Activated CD4-positive, alpha-beta memory T cell treated with anti-CD3 and anti-CD28 coated beads, Interleukin-2, amount 10 ng/mL, durations not matched to agents 7 days and 5 days (primary cell): ENCODE measurements at regions not wholly inside any gene's neighbourhood (a gene's known extent, or its start where the extent isn't known, plus 50 kb on each side); places are given as distances from the start of the nearest gene placed in this dataset.

ENCODE experiments used
- CTCF ChIA-PET: fragments of 350-600 bp; sonication (Branson Sonifier 250); formaldehyde crosslinking; loops from one replicate; lab custom pipeline; 2021; ENCODE audit warnings: antibody characterized with exemption, inconsistent platforms; lab: Charles Lee
- POLR2A ChIA-PET: fragments of 350-600 bp; sonication (Branson Sonifier 250); formaldehyde crosslinking; loops from one replicate; lab custom pipeline; 2021; ENCODE audit warnings: antibody characterized with exemption; lab: Charles Lee
- DNase-seq: peaks from one replicate; pipeline ENCODE4 v3.0.0-alpha.2; 2020
- H3K27ac Mint-ChIP-seq: one replicate; pipeline ENCODE4 v1.8.0; 2021; ENCODE audit warnings: mild to moderate bottlenecking, mixed read lengths
- H3K27me3 Mint-ChIP-seq: one replicate; pipeline ENCODE4 v1.8.0; 2021; ENCODE audit warnings: mixed read lengths
- H3K36me3 Mint-ChIP-seq: one replicate; pipeline ENCODE4 v1.8.0; 2021; ENCODE audit warnings: low read depth, mixed read lengths
- H3K4me1 Mint-ChIP-seq: one replicate; pipeline ENCODE4 v1.8.0; 2021; ENCODE audit warnings: mixed read lengths
- H3K4me3 Mint-ChIP-seq: one replicate; pipeline ENCODE4 v1.8.0; 2021; ENCODE audit warnings: mild to moderate bottlenecking, mixed read lengths
- H3K9me3 Mint-ChIP-seq: one replicate; pipeline ENCODE4 v1.8.0; 2021; ENCODE audit warnings: mixed read lengths

- no peaks in the 10 kb centered on the region for H3K4me1 Mint-ChIP-seq
- CTCF ChIA-PET = no interaction called here
- no peaks in the 10 kb centered on the region for H3K9me3 Mint-ChIP-seq
- H3K27ac Mint-ChIP-seq = no peak overlapping the region
- no peak for DNase-seq
- no peak overlapping the region for H3K4me3 Mint-ChIP-seq
- peaks cover 5% of the 10 kb centered on the region for H3K27me3 Mint-ChIP-seq
- POLR2A ChIA-PET = no interaction called here
- H3K36me3 Mint-ChIP-seq = no peaks in the 10 kb centered on the region
Observed at GRCh38 chr2:58460670-58461069, 219.5 kb upstream of the FANCL start.

GRCh38 chr2:58449286-58450010 is 208.3 kb upstream of the FANCL start:
- Mint-ChIP-seq H3K4me3 (no peak overlapping the region), H3K27me3 (peaks cover 7% of the 10 kb centered on the region), H3K36me3 (no peaks in the 10 kb centered on the region), H3K9me3 (no peaks in the 10 kb centered on the region), H3K27ac (no peak overlapping the region), H3K4me1 (no peaks in the 10 kb centered on the region)
- DNase-seq = no peak
- ChIA-PET POLR2A (no interaction called here), CTCF (interaction anchor here (2.6 kb wide), 1 partner anchor 689 kb away, joined by 13 read pairs; no protein-coding TSS in a partner anchor)

GRCh38 chr2:58448845-58449244 is 207.7 kb upstream of the FANCL start:
- H3K27me3 Mint-ChIP-seq = peaks cover 7% of the 10 kb centered on the region
- no peaks in the 10 kb centered on the region for H3K9me3 Mint-ChIP-seq
- H3K27ac Mint-ChIP-seq = no peak overlapping the region
- CTCF ChIA-PET = interaction anchor here (2.6 kb wide), 1 partner anchor 688 kb away, joined by 13 read pairs; no protein-coding TSS in a partner anchor
- POLR2A ChIA-PET = no interaction called here
- DNase-seq = no peak
- H3K4me1 Mint-ChIP-seq = no peaks in the 10 kb centered on the region
- no peaks in the 10 kb centered on the region for H3K36me3 Mint-ChIP-seq
- H3K4me3 Mint-ChIP-seq = no peak overlapping the region

- H3K4me1 Mint-ChIP-seq = no peaks in the 10 kb centered on the region
- H3K27me3 Mint-ChIP-seq = peaks cover 7% of the 10 kb centered on the region
- POLR2A ChIA-PET = no interaction called here
- no peaks in the 10 kb centered on the region for H3K9me3 Mint-ChIP-seq
- no peak overlapping the region for H3K4me3 Mint-ChIP-seq
- CTCF ChIA-PET = interaction anchor here (1.0 to 2.6 kb wide), 3 partner anchors 539 to 687 kb away, joined by 3 to 13 read pairs (median 6); no protein-coding TSS in a partner anchor
- H3K36me3 Mint-ChIP-seq = no peaks in the 10 kb centered on the region
- DNase-seq = peak; percentile 29
- no peak overlapping the region for H3K27ac Mint-ChIP-seq
Observed at GRCh38 chr2:58448065-58448507, 207.0 kb upstream of the FANCL start.

- Mint-ChIP-seq H3K36me3 (no peaks in the 10 kb centered on the region), H3K27ac (no peak overlapping the region), H3K9me3 (no peaks in the 10 kb centered on the region), H3K27me3 (peaks cover 7% of the 10 kb centered on the region), H3K4me3 (no peak overlapping the region), H3K4me1 (no peaks in the 10 kb centered on the region)
- CTCF ChIA-PET = interaction anchor here (1.0 to 2.6 kb wide), 3 partner anchors 538 to 687 kb away, joined by 3 to 13 read pairs (median 6); no protein-coding TSS in a partner anchor
- POLR2A ChIA-PET = no interaction called here
- DNase-seq = no peak
Observed at GRCh38 chr2:58447586-58447985, 206.5 kb upstream of the FANCL start.

GRCh38 chr2:58441643-58442042 is 200.5 kb upstream of the FANCL start:
- no peak for DNase-seq
- Mint-ChIP-seq H3K27ac (no peak overlapping the region), H3K27me3 (peaks cover 10% of the 10 kb centered on the region), H3K4me1 (no peaks in the 10 kb centered on the region), H3K9me3 (no peaks in the 10 kb centered on the region), H3K36me3 (no peaks in the 10 kb centered on the region), H3K4me3 (no peak overlapping the region)
- POLR2A ChIA-PET = no interaction called here
- CTCF ChIA-PET = no interaction called here

GRCh38 chr2:58436872-58437271 is 195.7 kb upstream of the FANCL start:
- H3K4me3 Mint-ChIP-seq = no peak overlapping the region
- no peak overlapping the region for H3K27ac Mint-ChIP-seq
- POLR2A ChIA-PET = no interaction called here
- peaks cover 21% of the 10 kb centered on the region for H3K27me3 Mint-ChIP-seq
- CTCF ChIA-PET = no interaction called here
- no peaks in the 10 kb centered on the region for H3K36me3 Mint-ChIP-seq
- DNase-seq = no peak
- H3K9me3 Mint-ChIP-seq = no peaks in the 10 kb centered on the region
- H3K4me1 Mint-ChIP-seq = no peaks in the 10 kb centered on the region

- no peak for DNase-seq
- Mint-ChIP-seq H3K27ac (no peak overlapping the region), H3K4me1 (no peaks in the 10 kb centered on the region), H3K4me3 (no peak overlapping the region), H3K27me3 (peaks cover 24% of the 10 kb centered on the region), H3K36me3 (no peaks in the 10 kb centered on the region), H3K9me3 (no peaks in the 10 kb centered on the region)
- ChIA-PET CTCF (no interaction called here), POLR2A (no interaction called here)
Observed at GRCh38 chr2:58435246-58435645, 194.1 kb upstream of the FANCL start.

GRCh38 chr2:58434692-58435091 is 193.6 kb upstream of the FANCL start:
- no peak for DNase-seq
- POLR2A ChIA-PET = no interaction called here
- H3K27ac Mint-ChIP-seq = no peak overlapping the region
- H3K27me3 Mint-ChIP-seq = peaks cover 29% of the 10 kb centered on the region
- H3K4me3 Mint-ChIP-seq = no peak overlapping the region
- CTCF ChIA-PET = no interaction called here
- H3K9me3 Mint-ChIP-seq = no peaks in the 10 kb centered on the region
- no peaks in the 10 kb centered on the region for H3K36me3 Mint-ChIP-seq
- H3K4me1 Mint-ChIP-seq = no peaks in the 10 kb centered on the region

- Mint-ChIP-seq H3K27me3 (peaks cover 42% of the 10 kb centered on the region), H3K36me3 (no peaks in the 10 kb centered on the region), H3K9me3 (no peaks in the 10 kb centered on the region), H3K27ac (no peak overlapping the region), H3K4me3 (no peak overlapping the region), H3K4me1 (peaks cover 5% of the 10 kb centered on the region)
- CTCF ChIA-PET = no interaction called here
- POLR2A ChIA-PET = interaction anchor here (0.9 kb wide), 1 partner anchor 210 kb away, joined by 3 read pairs; no protein-coding TSS in a partner anchor
- DNase-seq = no peak
Observed at GRCh38 chr2:58432491-58433170, 191.5 kb upstream of the FANCL start.

GRCh38 chr2:58429014-58429875 is 188.1 kb upstream of the FANCL start:
- POLR2A ChIA-PET = no interaction called here
- Mint-ChIP-seq H3K4me1 (peaks cover 5% of the 10 kb centered on the region), H3K36me3 (no peaks in the 10 kb centered on the region), H3K27ac (no peak overlapping the region), H3K4me3 (peak overlapping the region; percentile 45), H3K27me3 (peaks cover 56% of the 10 kb centered on the region), H3K9me3 (no peaks in the 10 kb centered on the region)
- DNase-seq = no peak
- CTCF ChIA-PET = no interaction called here

- CTCF ChIA-PET = no interaction called here
- no peak overlapping the region for H3K27ac Mint-ChIP-seq
- no peaks in the 10 kb centered on the region for H3K36me3 Mint-ChIP-seq
- H3K4me1 Mint-ChIP-seq = peaks cover 5% of the 10 kb centered on the region
- H3K27me3 Mint-ChIP-seq = peaks cover 55% of the 10 kb centered on the region
- H3K9me3 Mint-ChIP-seq = no peaks in the 10 kb centered on the region
- no peak for DNase-seq
- POLR2A ChIA-PET = no interaction called here
- H3K4me3 Mint-ChIP-seq = peak overlapping the region; percentile 45
Observed at GRCh38 chr2:58428096-58429013, 187.2 kb upstream of the FANCL start.
